GM12874 (cell line): ENCODE measurements at regions not wholly inside any gene's neighbourhood (a gene's known extent, or its start where the extent isn't known, plus 50 kb on each side); places are given as distances from the start of the nearest gene placed in this dataset.

ENCODE experiments used
- TF ChIP-seq, protein P1 (sequence below): IDR thresholded peaks from 2 replicates; pipeline ENCODE4 v1.5.1; 2011; ENCODE audit warnings: low read depth, mild to moderate bottlenecking, control low read depth, low read length, moderate library complexity; ENCODE audit not compliant: insufficient read depth

DNA sequence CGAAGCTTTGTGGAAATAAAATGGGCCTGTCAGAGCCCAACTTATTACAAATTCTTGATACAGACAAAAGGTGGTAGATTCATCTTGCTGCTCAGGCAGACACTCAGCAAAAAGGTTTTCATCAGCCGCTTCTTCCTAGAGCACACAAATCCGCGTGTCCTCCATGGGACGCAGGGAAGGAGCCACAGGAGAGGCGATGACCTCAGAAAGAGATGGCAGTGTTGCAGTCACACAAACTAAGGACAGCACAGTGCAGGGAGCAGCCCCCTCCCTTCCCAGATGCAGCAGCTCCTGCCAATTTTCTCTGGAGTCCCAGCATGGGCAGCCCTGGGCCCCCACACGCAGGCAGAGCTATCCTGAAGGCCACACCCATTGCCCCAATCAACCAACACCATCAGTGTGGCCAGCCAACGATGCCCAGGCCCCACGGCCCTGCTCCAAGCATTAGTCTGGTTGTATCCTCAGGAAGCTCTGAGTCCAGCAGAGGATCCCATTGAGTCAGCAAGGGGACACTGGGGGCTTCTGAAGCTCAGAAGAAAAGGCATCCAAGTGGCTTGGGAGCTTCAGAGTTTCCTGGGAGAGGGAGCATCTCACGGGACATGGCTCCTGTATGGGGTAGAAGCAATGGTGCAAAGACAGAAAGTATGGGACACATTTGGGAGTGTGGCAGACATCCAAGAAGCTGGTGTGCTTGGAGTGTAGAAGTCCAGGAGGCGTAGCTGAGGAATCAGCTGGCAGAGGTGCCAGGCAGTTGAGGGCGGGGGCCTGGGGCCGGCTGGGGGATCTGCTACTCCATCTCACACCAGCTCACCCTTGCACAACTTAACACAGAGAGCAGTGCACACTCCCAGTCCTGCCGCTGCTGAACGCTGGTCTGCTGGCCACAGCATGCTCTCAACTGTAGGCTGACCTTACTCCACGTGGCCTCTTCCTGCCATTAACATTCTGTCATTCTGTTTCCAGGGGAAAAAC lies 142.1 kb upstream of the CST7 start:
- TF ChIP-seq, protein P1, sequence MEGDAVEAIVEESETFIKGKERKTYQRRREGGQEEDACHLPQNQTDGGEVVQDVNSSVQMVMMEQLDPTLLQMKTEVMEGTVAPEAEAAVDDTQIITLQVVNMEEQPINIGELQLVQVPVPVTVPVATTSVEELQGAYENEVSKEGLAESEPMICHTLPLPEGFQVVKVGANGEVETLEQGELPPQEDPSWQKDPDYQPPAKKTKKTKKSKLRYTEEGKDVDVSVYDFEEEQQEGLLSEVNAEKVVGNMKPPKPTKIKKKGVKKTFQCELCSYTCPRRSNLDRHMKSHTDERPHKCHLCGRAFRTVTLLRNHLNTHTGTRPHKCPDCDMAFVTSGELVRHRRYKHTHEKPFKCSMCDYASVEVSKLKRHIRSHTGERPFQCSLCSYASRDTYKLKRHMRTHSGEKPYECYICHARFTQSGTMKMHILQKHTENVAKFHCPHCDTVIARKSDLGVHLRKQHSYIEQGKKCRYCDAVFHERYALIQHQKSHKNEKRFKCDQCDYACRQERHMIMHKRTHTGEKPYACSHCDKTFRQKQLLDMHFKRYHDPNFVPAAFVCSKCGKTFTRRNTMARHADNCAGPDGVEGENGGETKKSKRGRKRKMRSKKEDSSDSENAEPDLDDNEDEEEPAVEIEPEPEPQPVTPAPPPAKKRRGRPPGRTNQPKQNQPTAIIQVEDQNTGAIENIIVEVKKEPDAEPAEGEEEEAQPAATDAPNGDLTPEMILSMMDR: no peak

DNA sequence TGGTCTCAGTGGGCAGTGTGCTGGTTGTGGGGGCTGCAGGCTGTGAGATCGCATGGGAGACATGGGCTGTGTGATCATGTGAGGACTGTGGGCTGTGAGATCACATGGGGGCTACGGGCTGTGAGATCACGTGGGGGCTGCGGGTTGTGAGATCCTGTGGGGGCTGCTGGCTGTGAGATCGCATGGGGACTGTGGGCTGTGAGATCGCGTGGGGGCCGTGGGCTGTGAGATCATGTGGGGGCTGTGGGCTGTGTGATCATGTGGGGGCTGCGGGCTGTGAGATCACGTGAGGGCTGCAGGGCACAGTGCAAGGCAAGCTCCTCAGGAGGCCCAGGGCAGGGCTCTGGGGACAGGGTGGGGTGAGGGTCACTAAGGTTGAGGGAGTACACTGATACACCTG lies 140.5 kb upstream of the CST7 start:
- TF ChIP-seq, protein P1: no peak

DNA sequence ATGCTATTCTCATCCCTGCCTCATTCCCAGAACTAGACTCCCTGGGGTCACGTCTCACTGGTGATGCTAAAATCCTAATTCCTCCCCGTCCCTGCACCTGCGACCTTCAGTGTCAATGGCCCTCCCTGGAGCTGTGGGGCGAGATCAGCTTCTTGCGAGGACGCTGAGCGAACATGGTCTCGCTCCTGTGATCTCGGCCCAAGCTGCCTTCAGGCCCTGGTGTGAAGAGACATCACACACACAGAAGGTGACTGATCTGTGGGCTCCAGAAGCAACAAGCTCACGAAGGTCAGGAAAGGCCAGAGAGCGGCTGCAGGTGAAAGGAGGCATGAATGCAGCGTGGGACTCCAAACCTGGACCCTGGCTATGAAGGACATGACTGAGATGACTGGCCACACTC lies 139.5 kb upstream of the CST7 start:
- TF ChIP-seq, protein P1: no peak

DNA sequence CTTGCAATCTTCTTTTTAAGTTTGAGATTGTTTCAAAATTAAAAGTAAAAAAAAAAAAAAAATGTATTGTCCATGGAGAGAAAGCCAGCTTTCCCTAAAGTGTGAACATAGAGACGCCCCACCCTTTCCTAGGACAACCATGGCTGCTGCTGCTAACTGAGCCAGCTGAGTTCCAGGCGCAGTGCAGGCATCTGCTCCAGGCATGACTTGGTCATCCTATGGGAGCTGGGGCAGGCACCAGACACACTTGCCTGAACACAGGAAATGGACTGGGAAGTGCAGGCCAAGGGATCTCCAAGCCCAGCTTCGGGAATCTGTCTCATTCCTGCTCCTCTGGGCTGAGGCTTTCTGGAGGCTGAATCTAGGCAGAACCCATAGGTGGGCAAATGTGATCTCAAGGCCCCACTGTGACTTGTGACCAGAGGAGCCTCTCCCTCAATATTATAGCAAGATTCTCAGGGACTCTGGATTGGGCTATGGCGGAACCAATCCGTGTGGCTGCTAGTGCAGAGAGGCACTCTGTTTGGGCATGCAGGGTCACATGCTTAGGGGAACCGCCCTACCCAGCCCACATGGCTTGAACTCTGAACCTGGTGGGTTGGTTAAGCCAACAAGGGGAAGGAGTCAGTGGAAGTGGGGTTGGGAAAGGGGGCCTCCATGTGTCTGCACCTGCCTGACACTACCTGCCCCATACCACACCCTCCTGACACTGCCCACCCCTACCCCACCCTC lies 138.2 kb upstream of the CST7 start:
- TF ChIP-seq, protein P1: no peak

DNA sequence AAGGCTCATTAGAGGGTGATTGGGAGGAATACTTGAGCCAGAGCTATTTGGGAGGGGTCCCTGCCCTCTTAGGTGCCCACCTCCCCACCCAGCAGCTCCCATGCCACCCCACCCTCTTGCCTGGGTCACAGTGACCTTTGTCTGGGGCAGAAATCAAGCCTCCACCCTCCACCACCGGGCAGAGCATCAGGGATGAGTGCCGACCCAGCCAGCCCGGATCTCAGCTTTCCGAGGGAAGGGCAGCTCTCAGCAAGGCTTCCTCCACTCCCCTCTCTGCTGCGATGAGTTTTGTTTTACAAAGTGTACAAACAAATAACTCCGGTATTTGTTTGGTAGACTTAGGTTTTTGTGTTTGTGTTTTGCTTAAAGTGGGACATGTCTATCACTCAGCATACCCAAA lies 136.7 kb upstream of the CST7 start:
- TF ChIP-seq, protein P1: no peak

DNA sequence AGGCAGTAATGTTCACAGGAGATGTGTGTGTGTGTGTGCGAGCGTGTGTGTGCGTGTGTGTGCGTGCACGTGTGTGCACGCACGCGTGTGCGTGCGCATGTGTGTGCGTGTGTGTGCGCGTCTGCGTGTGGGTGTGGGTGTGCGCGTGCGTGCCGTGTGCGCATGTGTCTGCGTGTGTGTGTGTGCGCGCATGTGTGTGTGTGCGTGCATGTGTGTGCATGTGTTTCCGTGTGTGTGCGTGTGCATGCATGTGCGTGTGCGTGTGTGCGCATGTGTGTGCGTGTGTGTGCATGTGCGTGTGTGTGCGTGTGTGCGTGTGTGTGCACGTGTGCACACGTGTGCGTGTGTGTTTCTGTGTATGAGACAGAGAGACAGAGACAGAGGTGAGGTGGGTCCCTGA lies 136.0 kb upstream of the CST7 start:
- TF ChIP-seq, protein P1: no peak

DNA sequence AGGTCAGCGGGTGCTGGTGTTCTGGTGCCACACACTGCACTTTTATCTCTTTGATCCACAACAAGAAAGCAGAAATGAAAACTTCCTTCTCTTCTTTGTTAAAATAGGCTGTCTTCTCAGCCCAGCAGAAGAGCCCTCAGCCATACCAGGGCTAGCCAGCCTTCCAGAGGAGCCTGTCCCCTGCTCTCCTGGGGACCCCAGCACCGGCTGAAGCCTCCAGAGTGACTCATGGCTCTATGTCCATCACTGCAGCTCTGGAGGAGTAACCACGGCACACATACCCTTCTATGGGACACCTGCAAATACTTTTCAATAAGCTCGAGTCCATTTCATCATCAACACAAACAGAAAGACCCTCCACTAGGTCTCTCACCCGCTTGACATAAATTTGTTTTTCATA lies 135.6 kb upstream of the CST7 start:
- TF ChIP-seq, protein P1: no peak
